Prostate gland (tissue), 2 donors: ENCODE measurements at regions not wholly inside any gene's neighbourhood (a gene's known extent, or its start where the extent isn't known, plus 50 kb on each side); places are given as distances from the start of the nearest gene placed in this dataset.

Experiments
- DNase-seq: peaks from one replicate; pipeline ENCODE4 v3.0.0-alpha.2; 2019; ENCODE audit warnings: low spot score
- H3K27ac ChIP-seq, 2 donors: fragments of 200-600 bp; sonication (generic); 2 replicates each; pipeline ENCODE4 v1.5.1; 2017 to 2019
- H3K27me3 ChIP-seq: fragments of 200-600 bp; sonication (generic); replicated peaks from 2 replicates; pipeline ENCODE4 v1.5.1; 2019; ENCODE audit not compliant: insufficient read depth
- H3K36me3 ChIP-seq, 2 donors: fragments of 200-600 bp; sonication (generic); 1 replicate in 1 of 2; 2 replicates in 1 of 2; pipeline versions ENCODE4 v1.5.1 to v1.8.1; 2017 to 2019
- H3K4me1 ChIP-seq: fragments of 200-600 bp; sonication (generic); replicated peaks from 2 replicates; pipeline ENCODE4 v1.5.1; 2019
- H3K4me3 ChIP-seq, 2 donors: fragments of 200-600 bp; sonication (generic); 2 replicates each; pipeline ENCODE4 v1.5.1; 2017 to 2019
- H3K9me3 ChIP-seq: fragments of 200-600 bp; sonication (generic); 2 replicates; pipeline ENCODE4 v1.5.1; 2017
- CTCF ChIP-seq, 4 experiments: fragments of 200-600 bp in 2 of 4; fragments of 450-650 bp in 2 of 4; sonication (generic) in 2 of 4; IDR thresholded peaks; 1 replicate in 3 of 4; 2 replicates in 1 of 4; pipeline ENCODE4 v1.5.1; 2016 to 2019; ENCODE audit warnings: antibody characterized with exemption in 4 of 4, mild to moderate bottlenecking in 2 of 4, moderate library complexity in 2 of 4
- POLR2A ChIP-seq: fragments of 450-650 bp; IDR thresholded peaks from one replicate; pipeline ENCODE4 v1.6.1; 2016; ENCODE audit warnings: antibody characterized with exemption, mild to moderate bottlenecking
- POLR2AphosphoS5 ChIP-seq: sonication (generic); formaldehyde crosslinking; IDR thresholded peaks from one replicate; pipeline ENCODE4 v1.6.1; 2017; ENCODE audit warnings: antibody characterized with exemption
- WGBS: methylation state at CpG from one replicate; pipeline ENCODE4 v1.1.5; 2018; 5-methylcytosine and 5-hydroxymethylcytosine counted together
- intact Hi-C: fragments of 100-400 bp; cut with DNase I; formaldehyde crosslinking; loops from one replicate; pipeline ENCODE4 v1.14.2; 2022

GRCh38 chr3:176958560-176958959 is 238.7 kb downstream of the TBL1XR1 start:
- Histone ChIP-seq H3K27me3 (no peaks in the 10 kb centered on the region), H3K36me3 (no peaks in the 10 kb centered on the region), H3K4me1 (no peaks in the 10 kb centered on the region), H3K9me3 (no peaks in the 10 kb centered on the region), H3K27ac (no peak overlapping the region), H3K4me3 (no peak overlapping the region)
- no peak for DNase-seq
- 89% methylated on average over 2 of the region's 2 CpGs for WGBS
- TF ChIP-seq CTCF (IDR thresholded peaks at IDR 0.05), result no peak
- no peak for TF ChIP-seq POLR2A
- TF ChIP-seq POLR2AphosphoS5, result no peak
- intact Hi-C loops, result no loop called here

- Histone ChIP-seq H3K4me1 (no peaks in the 10 kb centered on the region), H3K36me3 (no peaks in the 10 kb centered on the region), H3K27ac (no peak overlapping the region), H3K4me3 (no peak overlapping the region), H3K9me3 (no peaks in the 10 kb centered on the region), H3K27me3 (no peaks in the 10 kb centered on the region)
- DNase-seq, result no peak
- 97% methylated on average over 2 of the region's 2 CpGs for WGBS
- intact Hi-C loops, result no loop called here
- TF ChIP-seq POLR2A (no peak), CTCF (IDR thresholded peaks at IDR 0.05) (no peak), POLR2AphosphoS5 (no peak)
Measured at GRCh38 chr3:176954517-176954916, 242.8 kb downstream of the TBL1XR1 start.

GRCh38 chr3:176953106-176954060 is 243.9 kb downstream of the TBL1XR1 start:
- Histone ChIP-seq H3K4me3 (no peak overlapping the region), H3K9me3 (no peaks in the 10 kb centered on the region), H3K27me3 (no peaks in the 10 kb centered on the region), H3K27ac (no peak overlapping the region), H3K36me3 (no peaks in the 10 kb centered on the region), H3K4me1 (no peaks in the 10 kb centered on the region)
- intact Hi-C loops, result no loop called here
- DNase-seq, result peak; percentile 54
- TF ChIP-seq POLR2AphosphoS5, result peak; percentile 39
- TF ChIP-seq CTCF (IDR thresholded peaks at IDR 0.05), result no peak
- TF ChIP-seq POLR2A, result no peak
- 42% methylated on average over 6 of the region's 6 CpGs for WGBS

- H3K4me1 ChIP-seq, result no peaks in the 10 kb centered on the region
- H3K36me3 ChIP-seq, result no peaks in the 10 kb centered on the region
- intact Hi-C loops, result no loop called here
Measured at GRCh38 chr3:176951586-176952292, 245.5 kb downstream of the TBL1XR1 start.

More at GRCh38 chr3:176951586-176952292, 245.5 kb downstream of the TBL1XR1 start:
- H3K27me3 ChIP-seq, result no peaks in the 10 kb centered on the region
- TF ChIP-seq POLR2A, result no peak
- TF ChIP-seq CTCF (IDR thresholded peaks at IDR 0.05), result no peak
- no peak for TF ChIP-seq POLR2AphosphoS5
- no peaks in the 10 kb centered on the region for H3K9me3 ChIP-seq
- 64% methylated on average over 10 of the region's 10 CpGs for WGBS
- no peak overlapping the region for H3K27ac ChIP-seq
- DNase-seq, result no peak
- no peak overlapping the region for H3K4me3 ChIP-seq
